ENCODE measurements at regions not wholly inside any gene's neighbourhood (a gene's known extent, or its start where the extent isn't known, plus 50 kb on each side); places are given as distances from the start of the nearest gene placed in this dataset.
"Not testable (repeated sequence)": the region's sequence is repeated elsewhere in the genome, so short reads cannot be mapped to it uniquely, and the experiment has no call there.

DNA sequence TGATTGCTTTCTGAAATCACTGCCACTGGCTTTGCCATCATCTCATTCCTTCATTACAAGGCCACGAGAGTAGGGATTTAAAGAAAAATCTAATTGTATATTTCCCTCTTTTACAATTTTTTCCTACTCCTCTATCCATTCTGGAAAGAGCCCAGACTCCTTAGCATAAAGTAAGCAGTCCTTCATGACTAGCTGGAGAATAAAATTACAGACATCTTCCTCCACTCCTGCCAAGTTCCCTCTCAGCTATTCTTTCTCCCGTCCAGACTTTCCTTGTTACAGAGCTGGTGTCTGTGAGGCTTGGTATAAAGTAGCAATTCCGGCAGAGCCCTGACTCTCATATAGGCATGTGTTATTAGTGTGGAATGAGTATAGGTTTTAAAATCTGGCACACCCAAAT is 806.8 kb downstream of the PLCL1 start:
- H2BK15ac ChIP-seq (ENCODE audit: low read depth, poor library complexity, severe bottlenecking): no peak overlapping the region
- no peak overlapping the region for H2BK120ac ChIP-seq (ENCODE audit: low read depth, low read length)
- no peak overlapping the region for H3K4ac ChIP-seq (ENCODE audit: low read depth in 1 of 2, low read length in 2 of 2)
- no peak for DNase-seq
- H2BK5ac ChIP-seq (ENCODE audit: low read depth, low read length, poor library complexity, severe bottlenecking): no peak overlapping the region
- no peak overlapping the region for H3K18ac ChIP-seq (ENCODE audit: low read depth in 1 of 2, low read length in 2 of 2)
- H3K27me3 ChIP-seq (ENCODE audit: control insufficient read depth in 1 of 2, insufficient read depth in 1 of 2, low read length in 2 of 2): no peaks in the 10 kb centered on the region
- no peak overlapping the region for H3K14ac ChIP-seq (ENCODE audit: low read length in 2 of 2)
- H2AFZ ChIP-seq (ENCODE audit: low read depth, low read length): no peak overlapping the region
- no peak overlapping the region for H3K27ac ChIP-seq (ENCODE audit: low read length, poor library complexity, severe bottlenecking)
- no peak overlapping the region for H2AK5ac ChIP-seq (ENCODE audit: low read length, severe bottlenecking)
- H3K9me3 ChIP-seq (ENCODE audit: control insufficient read depth, low read length): no peaks in the 10 kb centered on the region
- no peak overlapping the region for H3K4me2 ChIP-seq (ENCODE audit: low read length, poor library complexity, severe bottlenecking)
- H2BK12ac ChIP-seq (ENCODE audit: low read length in 2 of 2): no peak overlapping the region
- H3K36me3 ChIP-seq (ENCODE audit: control insufficient read depth in 1 of 2, insufficient read depth in 2 of 2, low read depth in 1 of 2, low read length in 2 of 2): no peaks in the 10 kb centered on the region
- no peak overlapping the region for H4K8ac ChIP-seq (ENCODE audit: low read length)
- no peaks in the 10 kb centered on the region for H3K4me1 ChIP-seq (ENCODE audit: control insufficient read depth, insufficient read depth, low read depth, low read length)
- no peak overlapping the region for H3K9ac ChIP-seq (ENCODE audit: low read length)
- H3K79me1 ChIP-seq (replicated peaks; ENCODE audit: low read length, poor library complexity, severe bottlenecking): no peaks in the 10 kb centered on the region
- no peak overlapping the region for H4K91ac ChIP-seq (ENCODE audit: low read length)
- H3K4me3 ChIP-seq (ENCODE audit: insufficient read depth in 1 of 2, low read depth in 1 of 2, low read length in 2 of 2): no peak overlapping the region
- WGBS: 70% methylated on average over 1 of the region's 3 CpGs
- no peak overlapping the region for H3K23ac ChIP-seq (ENCODE audit: low read length in 2 of 2)

DNA sequence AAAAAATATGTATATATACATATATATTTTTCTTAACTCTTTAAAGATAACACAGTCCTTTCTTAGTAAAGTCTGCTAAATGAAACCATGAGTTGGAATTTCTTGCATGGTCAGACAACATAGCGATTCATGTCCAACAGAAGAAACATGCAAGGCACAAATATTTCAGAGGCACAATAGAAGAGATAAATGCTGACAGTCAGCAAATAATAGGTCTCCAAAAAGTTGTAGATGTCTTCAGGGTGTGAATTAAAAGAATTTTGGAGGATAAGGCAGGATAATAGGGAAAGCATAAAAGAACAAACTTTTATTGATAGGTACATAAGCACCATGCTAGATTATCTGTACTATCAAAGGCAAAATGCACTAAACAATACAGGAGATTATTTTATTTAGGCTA is 800.2 kb downstream of the PLCL1 start:
- Histone ChIP-seq H3K27ac (ENCODE audit: low read length, poor library complexity, severe bottlenecking) (no peak overlapping the region), H2AK5ac (ENCODE audit: low read length, severe bottlenecking) (no peak overlapping the region), H3K18ac (ENCODE audit: low read depth in 1 of 2, low read length in 2 of 2) (no peak overlapping the region), H2BK12ac (ENCODE audit: low read length in 2 of 2) (no peak overlapping the region), H3K9ac (ENCODE audit: low read length) (no peak overlapping the region), H3K14ac (ENCODE audit: low read length in 2 of 2) (no peak overlapping the region), H2BK15ac (ENCODE audit: low read depth, poor library complexity, severe bottlenecking) (no peak overlapping the region), H4K91ac (ENCODE audit: low read length) (no peak overlapping the region), H2BK5ac (ENCODE audit: low read depth, low read length, poor library complexity, severe bottlenecking) (no peak overlapping the region), H2BK120ac (ENCODE audit: low read depth, low read length) (no peak overlapping the region), H3K9me3 (ENCODE audit: control insufficient read depth, low read length) (no peaks in the 10 kb centered on the region), H3K4me3 (ENCODE audit: insufficient read depth in 1 of 2, low read depth in 1 of 2, low read length in 2 of 2) (no peak overlapping the region), H2AFZ (ENCODE audit: low read depth, low read length) (no peak overlapping the region), H3K79me1 (replicated peaks; ENCODE audit: low read length, poor library complexity, severe bottlenecking) (no peaks in the 10 kb centered on the region), H3K23ac (ENCODE audit: low read length in 2 of 2) (no peak overlapping the region), H3K4me1 (ENCODE audit: control insufficient read depth, insufficient read depth, low read depth, low read length) (no peaks in the 10 kb centered on the region), H3K4me2 (ENCODE audit: low read length, poor library complexity, severe bottlenecking) (no peak overlapping the region), H4K8ac (ENCODE audit: low read length) (no peak overlapping the region), H3K27me3 (ENCODE audit: control insufficient read depth in 1 of 2, insufficient read depth in 1 of 2, low read length in 2 of 2) (no peaks in the 10 kb centered on the region), H3K36me3 (ENCODE audit: control insufficient read depth in 1 of 2, insufficient read depth in 2 of 2, low read depth in 1 of 2, low read length in 2 of 2) (no peaks in the 10 kb centered on the region), H3K4ac (ENCODE audit: low read depth in 1 of 2, low read length in 2 of 2) (no peak overlapping the region)
- no peak for DNase-seq
- 100% methylated on average over 1 of the region's 1 CpG for WGBS

DNA sequence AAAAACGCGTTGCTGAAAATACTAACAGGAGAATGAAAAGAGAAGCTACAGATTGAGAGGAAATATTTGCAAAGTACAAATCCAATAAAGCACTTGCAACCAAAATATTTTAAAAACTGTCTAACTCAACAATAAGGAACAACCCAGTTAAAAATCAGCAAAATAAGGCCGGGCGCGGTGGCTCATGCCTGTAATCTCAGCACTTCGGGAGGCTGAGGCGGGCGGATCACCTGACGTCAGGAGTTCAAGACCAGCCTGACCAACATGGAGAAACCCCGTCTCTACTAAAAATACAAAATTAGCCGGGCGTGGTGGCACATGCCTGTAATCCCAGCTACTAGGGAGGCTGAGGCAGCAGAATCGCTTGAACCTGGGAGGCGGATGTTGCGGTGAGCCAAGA is 798.6 kb downstream of the PLCL1 start:
- not testable (repeated sequence) for H3K4ac ChIP-seq (ENCODE audit: low read depth in 1 of 2, low read length in 2 of 2); DNase-seq; H3K23ac ChIP-seq (ENCODE audit: low read length in 2 of 2); H3K9ac ChIP-seq (ENCODE audit: low read length); H3K9me3 ChIP-seq (ENCODE audit: control insufficient read depth, low read length); H3K79me1 ChIP-seq (replicated peaks; ENCODE audit: low read length, poor library complexity, severe bottlenecking); H3K4me3 ChIP-seq (ENCODE audit: insufficient read depth in 1 of 2, low read depth in 1 of 2, low read length in 2 of 2); H2BK5ac ChIP-seq (ENCODE audit: low read depth, low read length, poor library complexity, severe bottlenecking); H3K36me3 ChIP-seq (ENCODE audit: control insufficient read depth in 1 of 2, insufficient read depth in 2 of 2, low read depth in 1 of 2, low read length in 2 of 2); H3K27ac ChIP-seq (ENCODE audit: low read length, poor library complexity, severe bottlenecking); H2BK15ac ChIP-seq (ENCODE audit: low read depth, poor library complexity, severe bottlenecking); H4K8ac ChIP-seq (ENCODE audit: low read length); H3K14ac ChIP-seq (ENCODE audit: low read length in 2 of 2); H3K4me1 ChIP-seq (ENCODE audit: control insufficient read depth, insufficient read depth, low read depth, low read length); H3K27me3 ChIP-seq (ENCODE audit: control insufficient read depth in 1 of 2, insufficient read depth in 1 of 2, low read length in 2 of 2); H3K18ac ChIP-seq (ENCODE audit: low read depth in 1 of 2, low read length in 2 of 2); H2AFZ ChIP-seq (ENCODE audit: low read depth, low read length); H2AK5ac ChIP-seq (ENCODE audit: low read length, severe bottlenecking); H2BK12ac ChIP-seq (ENCODE audit: low read length in 2 of 2); H4K91ac ChIP-seq (ENCODE audit: low read length); H2BK120ac ChIP-seq (ENCODE audit: low read depth, low read length); H3K4me2 ChIP-seq (ENCODE audit: low read length, poor library complexity, severe bottlenecking)
- 97% methylated on average over 11 of the region's 15 CpGs for WGBS

DNA sequence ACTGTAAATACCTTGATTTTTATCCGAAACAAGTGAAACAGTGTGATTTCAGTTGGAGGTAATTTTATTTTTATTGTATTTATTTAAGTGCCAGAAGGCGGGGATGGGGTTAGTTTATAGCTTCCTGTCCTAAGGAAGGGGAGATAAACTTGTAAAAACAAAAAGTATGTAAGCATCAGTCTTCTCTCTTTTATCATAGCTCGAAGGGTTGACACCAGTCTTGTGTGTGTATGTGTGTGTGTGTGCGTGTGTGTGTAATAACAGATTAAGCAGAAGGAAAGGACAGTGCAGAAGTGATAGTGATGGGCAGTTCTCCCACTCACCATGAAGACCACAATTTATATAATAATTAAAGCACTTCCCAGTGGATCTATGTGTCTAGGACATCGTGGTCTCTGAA is 793.3 kb downstream of the PLCL1 start:
- no peak overlapping the region for H4K91ac ChIP-seq (ENCODE audit: low read length)

More for the DNA sequence above, 793.3 kb downstream of the PLCL1 start:
- Histone ChIP-seq H2BK120ac (ENCODE audit: low read depth, low read length) (no peak overlapping the region), H3K36me3 (ENCODE audit: control insufficient read depth in 1 of 2, insufficient read depth in 2 of 2, low read depth in 1 of 2, low read length in 2 of 2) (no peaks in the 10 kb centered on the region), H4K8ac (ENCODE audit: low read length) (no peak overlapping the region), H3K27ac (ENCODE audit: low read length, poor library complexity, severe bottlenecking) (no peak overlapping the region), H3K9me3 (ENCODE audit: control insufficient read depth, low read length) (no peaks in the 10 kb centered on the region), H2BK5ac (ENCODE audit: low read depth, low read length, poor library complexity, severe bottlenecking) (no peak overlapping the region), H3K14ac (ENCODE audit: low read length in 2 of 2) (no peak overlapping the region), H3K79me1 (replicated peaks; ENCODE audit: low read length, poor library complexity, severe bottlenecking) (no peaks in the 10 kb centered on the region), H2AK5ac (ENCODE audit: low read length, severe bottlenecking) (no peak overlapping the region), H3K18ac (ENCODE audit: low read depth in 1 of 2, low read length in 2 of 2) (no peak overlapping the region), H2BK12ac (ENCODE audit: low read length in 2 of 2) (no peak overlapping the region), H2AFZ (ENCODE audit: low read depth, low read length) (no peak overlapping the region), H3K4me2 (ENCODE audit: low read length, poor library complexity, severe bottlenecking) (no peak overlapping the region), H3K23ac (ENCODE audit: low read length in 2 of 2) (no peak overlapping the region), H3K4ac (ENCODE audit: low read depth in 1 of 2, low read length in 2 of 2) (no peak overlapping the region), H3K4me1 (ENCODE audit: control insufficient read depth, insufficient read depth, low read depth, low read length) (no peaks in the 10 kb centered on the region), H3K27me3 (ENCODE audit: control insufficient read depth in 1 of 2, insufficient read depth in 1 of 2, low read length in 2 of 2) (no peaks in the 10 kb centered on the region), H3K4me3 (ENCODE audit: insufficient read depth in 1 of 2, low read depth in 1 of 2, low read length in 2 of 2) (no peak overlapping the region), H3K9ac (ENCODE audit: low read length) (no peak overlapping the region), H2BK15ac (ENCODE audit: low read depth, poor library complexity, severe bottlenecking) (no peak overlapping the region)
- 32% methylated on average over 4 of the region's 5 CpGs for WGBS
- DNase-seq: no peak
